GM18502 (cell line): ENCODE measurements at regions not wholly inside any gene's neighbourhood (a gene's known extent, or its start where the extent isn't known, plus 50 kb on each side); places are given as distances from the start of the nearest gene placed in this dataset.
A peak's percentile ranks its signal among the peaks of the same experiment; 100 is the strongest.
"Not testable (repeated sequence)": the region's sequence is repeated elsewhere in the genome, so short reads cannot be mapped to it uniquely, and the experiment has no call there.

Experiments used
- ATAC-seq: cut with Tn5 transposase; IDR thresholded peaks from one replicate; pipeline ENCODE4 v1.9.1; 2021; ENCODE audit warnings: mild to moderate bottlenecking; ENCODE audit not compliant: unreplicated experiment, poor library complexity

DNA sequence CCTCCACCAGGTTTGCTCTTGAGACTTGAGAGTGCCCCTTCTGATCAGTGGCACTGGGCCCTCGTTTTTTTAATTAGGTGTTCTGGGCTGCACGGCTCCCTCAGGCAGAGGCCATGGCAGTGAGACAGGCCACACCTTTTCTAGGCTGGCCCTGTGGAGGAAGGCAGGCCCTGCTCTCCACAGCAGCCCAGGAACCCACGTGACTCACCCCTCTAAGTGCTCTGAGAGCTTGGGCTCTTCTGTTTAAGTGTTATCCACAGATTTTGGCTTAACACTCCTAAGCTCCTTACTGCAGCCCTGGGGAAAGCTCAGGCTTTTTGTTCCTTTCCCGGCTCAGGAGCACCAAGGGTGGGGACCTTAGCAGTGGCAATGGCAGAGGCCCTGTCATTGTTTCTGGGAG, 463.2 kb upstream of the GBE1 start:
- ATAC-seq, result no peak

- ATAC-seq, result no peak
These were observed 461.0 kb upstream of the GBE1 start for GRCh38 chr3:82222401-82222800.

- ATAC-seq, result no peak
These were observed 456.1 kb upstream of the GBE1 start for GRCh38 chr3:82217571-82217970.

DNA sequence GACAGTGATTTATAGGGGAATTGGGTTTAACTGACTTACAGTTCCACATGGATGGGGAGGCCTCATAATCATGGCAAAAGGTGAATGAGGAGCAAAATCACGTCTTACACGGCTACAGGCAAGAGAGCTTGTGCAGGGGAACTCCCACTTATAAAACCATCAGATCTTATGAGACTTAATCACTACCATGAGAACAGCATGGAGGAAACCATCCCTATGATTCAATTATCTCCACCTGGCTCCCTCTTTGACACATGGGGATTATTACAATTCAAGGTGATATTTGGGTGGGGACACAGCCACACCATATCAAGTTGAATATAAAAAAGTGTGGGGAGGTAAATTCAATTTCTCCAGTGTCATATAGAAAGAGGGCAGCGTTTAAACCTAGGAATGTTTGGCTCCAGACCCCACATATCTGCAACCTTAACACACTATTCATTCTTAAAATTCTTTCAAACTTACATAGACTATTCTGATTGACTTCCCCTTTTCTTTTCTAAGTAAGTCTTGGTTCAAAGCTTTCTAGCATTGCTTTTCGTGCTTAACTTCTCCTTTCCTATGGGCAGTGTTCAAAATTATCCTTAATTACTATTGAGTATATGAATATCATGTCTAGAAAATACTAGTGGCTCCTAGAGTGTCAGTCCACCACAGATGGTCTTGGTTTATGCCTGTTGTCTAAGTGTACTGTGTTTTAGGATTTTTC, 446.7 kb upstream of the GBE1 start:
- ATAC-seq, result no peak

DNA sequence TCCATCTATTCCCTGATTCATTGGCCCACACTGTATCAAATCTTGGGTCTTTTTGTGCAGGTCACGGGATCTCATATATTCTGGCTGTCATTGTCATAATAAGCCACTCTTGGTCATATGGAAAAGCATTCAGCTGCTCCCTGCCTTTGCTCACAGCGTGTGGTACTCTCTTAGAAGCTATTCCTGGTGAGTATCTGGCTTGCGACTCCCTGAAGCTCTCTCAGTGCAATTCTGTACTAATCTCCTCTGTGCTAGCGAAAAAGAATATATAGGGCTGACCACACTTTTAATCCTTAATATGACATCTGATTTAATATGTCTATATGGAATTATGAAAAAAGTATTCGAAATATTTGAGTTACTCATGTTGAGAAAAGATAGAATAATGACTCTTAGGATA, 440.8 kb upstream of the GBE1 start:
- no peak for ATAC-seq

DNA sequence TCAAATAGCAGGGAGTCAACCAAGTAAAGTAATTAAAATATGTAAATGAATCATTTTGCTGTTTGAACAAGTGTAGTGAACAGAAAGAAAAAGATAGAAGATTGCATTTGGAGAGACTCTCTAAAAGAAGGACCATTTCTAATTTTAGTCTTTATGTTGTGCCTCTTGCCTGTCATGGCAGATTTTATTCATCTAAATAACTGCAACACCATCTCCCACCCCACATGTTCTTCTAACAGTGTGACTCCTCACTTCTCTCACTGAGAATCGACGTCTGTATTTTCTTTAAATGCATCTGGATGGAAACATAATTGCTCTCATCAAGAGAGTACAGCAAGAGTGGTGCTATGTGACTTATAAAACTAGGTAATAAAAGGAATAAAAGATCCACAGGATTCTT, 439.9 kb upstream of the GBE1 start:
- no peak for ATAC-seq

DNA sequence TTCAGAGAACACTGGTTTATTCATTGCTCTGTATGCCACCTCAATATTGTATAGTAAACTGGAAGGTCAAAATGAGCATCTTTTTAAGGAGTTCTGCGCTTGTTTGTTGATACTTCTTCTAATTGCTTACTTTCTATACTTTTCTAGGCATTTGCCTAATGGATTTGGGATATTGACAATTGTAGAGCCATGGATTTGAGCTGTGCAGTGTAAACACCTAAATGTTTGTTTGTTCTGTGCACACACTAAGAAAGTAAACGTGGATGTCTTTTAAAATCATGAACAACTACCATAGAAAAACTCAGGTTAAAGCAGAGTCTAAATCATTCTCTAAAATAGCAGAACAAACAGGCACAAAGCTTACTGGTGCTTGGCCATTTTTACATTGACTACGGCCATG, 436.6 kb upstream of the GBE1 start:
- no peak for ATAC-seq

DNA sequence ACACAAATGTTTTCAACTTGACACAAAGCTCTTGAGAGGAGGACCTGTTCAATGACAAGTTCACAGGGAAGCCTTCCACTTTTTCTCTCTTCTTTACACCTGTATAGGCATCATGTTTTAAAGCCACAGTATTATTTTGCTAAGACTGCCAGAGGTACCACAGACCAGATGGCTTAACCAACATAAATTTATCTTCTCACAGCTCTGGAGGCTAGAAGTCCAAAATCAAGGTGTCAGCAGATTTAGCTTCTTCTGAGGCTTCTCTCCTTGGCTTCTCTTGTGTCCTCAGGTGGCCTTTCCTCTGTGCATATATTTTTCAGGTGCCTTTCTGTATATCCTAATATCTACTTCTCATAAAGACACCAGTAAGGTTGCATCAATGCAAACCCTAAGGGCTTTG, 435.2 kb upstream of the GBE1 start:
- ATAC-seq, result no peak

- no peak for ATAC-seq
These were observed 433.4 kb upstream of the GBE1 start for GRCh38 chr3:82194870-82195269.

DNA sequence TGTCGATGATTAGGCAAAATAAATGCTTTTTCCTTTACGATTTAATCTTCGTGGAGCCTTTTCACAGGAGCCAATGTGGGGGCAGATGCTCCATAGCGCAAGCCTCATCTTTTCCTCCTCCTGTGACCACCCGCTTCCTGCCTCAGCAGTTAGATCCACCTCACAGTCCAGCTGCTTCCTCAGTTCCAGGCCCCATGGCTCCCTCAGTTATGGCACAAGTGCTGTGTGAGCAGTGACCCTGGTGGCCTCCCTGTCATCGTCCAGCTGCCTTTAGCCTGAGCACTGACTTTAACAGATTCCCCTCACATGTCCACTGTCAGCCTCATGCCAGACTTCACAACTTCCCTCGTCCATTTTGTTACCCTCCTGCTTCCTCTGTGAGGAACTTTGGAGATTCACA, 424.6 kb upstream of the GBE1 start:
- no peak for ATAC-seq

DNA sequence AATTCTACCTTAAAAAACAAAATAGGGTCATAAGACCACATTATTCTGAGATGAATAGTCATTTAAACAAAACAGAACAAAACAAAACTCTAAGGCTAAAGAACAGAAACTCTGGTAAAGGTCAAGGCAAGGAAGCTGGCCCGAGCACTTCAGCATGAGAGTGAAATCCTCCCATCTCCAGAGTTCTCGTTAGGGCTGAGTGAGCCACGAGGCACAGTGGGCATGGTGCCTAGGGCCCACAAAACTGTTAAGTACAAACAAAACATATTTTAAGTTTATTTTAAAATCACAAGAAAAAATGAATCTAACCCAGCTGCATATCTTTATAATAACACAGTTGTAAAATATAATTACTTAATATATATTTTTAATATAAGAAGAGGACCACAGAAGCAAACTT, 417.8 kb upstream of the GBE1 start:
- no peak for ATAC-seq

GRCh38 chr3:82178291-82178690, 416.8 kb upstream of the GBE1 start:
- no peak for ATAC-seq

DNA sequence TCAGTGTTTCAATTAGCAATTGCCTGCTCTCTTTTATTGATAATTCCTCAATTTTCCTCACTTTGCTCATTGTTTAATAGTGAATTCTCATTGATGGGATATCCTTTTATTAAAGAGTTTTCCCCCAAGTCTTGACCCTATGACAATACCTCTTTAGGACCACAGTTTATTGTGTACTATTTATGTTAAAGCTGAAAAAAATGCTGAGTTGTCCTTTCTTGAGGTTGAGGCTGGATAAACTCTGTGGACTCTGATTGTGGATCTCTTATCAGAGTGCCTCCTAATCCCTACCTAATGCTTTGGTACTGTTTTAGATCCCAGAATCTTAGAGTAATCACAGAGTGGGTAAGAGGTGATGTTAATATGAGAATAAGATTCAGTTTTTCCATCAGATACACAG, 416.3 kb upstream of the GBE1 start:
- ATAC-seq, result no peak

DNA sequence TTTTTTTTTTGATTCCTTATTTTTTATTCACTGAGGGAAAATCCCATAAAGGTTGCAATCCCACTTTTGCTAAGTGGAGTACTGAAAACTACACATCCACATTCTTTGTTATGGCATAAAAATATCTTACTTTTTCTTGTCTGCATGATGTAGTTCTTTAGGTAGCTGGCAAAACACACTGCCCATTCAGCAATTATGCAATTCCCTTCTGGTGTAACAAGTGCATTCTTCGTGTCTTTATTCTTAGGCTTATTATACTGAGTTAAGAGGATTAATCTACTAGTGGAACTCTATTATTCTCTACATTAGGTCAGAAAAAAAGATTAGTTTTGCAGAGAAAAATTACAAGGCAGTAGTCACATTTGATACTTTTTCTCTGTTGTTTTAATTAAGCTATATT, 403.8 kb upstream of the GBE1 start:
- ATAC-seq, result no peak

DNA sequence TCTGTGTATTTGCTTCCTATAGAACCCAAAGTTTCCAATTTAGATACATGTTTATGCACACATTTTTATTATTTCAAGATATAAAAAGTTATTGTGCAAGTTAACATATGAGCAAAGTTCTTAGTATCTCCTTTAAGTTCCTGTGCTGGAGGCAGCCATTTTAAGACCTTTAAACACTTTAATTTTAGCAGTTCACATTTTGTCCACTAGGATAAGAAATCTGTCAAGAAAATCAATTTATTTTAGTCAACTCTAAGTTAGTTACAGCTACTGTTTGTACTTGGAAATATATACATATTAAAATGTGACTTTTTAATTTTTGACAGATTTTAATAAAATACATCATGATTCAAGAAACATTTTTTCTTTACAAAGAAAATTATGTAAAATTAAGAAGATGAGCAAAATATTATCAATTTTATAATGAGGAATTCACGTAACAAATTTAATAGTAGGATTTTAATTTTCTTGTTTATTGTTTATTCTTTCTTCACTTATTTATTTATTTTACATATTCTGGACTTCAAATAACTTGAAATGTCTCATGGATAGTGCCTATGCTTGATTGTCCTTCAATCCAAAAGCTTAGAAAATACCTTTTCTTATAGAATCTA, 402.6 kb upstream of the GBE1 start:
- ATAC-seq, result peak; percentile 65

- ATAC-seq, result no peak
These were observed 396.5 kb upstream of the GBE1 start for GRCh38 chr3:82157952-82158351.

- ATAC-seq, result not testable (repeated sequence)
These were observed 392.4 kb upstream of the GBE1 start for GRCh38 chr3:82153892-82154291.

DNA sequence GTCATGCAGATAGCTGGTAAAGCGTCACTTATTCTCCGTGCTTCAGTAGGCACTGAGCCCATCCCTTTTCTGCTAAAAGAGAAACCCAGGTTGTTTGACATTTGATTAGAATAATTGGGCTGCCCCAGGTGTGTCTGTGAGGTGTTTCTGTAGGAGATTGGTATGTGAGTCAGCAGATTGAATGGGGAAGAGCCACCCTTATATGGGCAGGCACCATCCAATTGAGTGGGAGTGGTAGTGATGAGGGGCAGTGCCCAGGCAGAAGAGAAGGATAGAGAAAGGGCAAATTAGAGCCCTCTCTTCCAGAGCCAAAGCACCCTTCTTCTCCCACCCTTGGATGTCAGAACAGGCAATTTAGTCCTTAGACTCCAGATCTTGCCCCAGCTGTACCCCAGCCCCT, 384.3 kb upstream of the GBE1 start:
- ATAC-seq, result no peak

DNA sequence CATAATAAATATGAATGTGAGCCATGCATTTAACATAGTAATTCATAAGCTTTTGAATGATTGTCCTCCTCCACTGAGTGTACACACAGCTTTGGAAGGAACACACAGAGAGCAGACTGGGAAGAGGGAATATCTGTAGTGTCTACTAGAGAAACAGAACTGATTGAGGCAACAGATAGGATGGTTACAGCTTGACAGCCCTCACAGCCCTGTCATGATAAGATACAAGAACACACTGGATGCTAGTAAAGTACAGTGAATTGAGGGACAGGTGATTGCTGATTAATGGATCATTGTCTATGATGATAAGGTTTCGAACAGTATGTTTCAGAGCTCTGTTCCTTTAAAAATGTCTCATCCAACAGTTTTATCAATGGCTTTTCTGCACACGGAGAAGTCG, 383.4 kb upstream of the GBE1 start:
- no peak for ATAC-seq

- no peak for ATAC-seq
These were observed 382.4 kb upstream of the GBE1 start for GRCh38 chr3:82143661-82144412.

- no peak for ATAC-seq
These were observed 380.1 kb upstream of the GBE1 start for GRCh38 chr3:82141592-82141991.

GRCh38 chr3:82137861-82138260, 376.4 kb upstream of the GBE1 start:
- no peak for ATAC-seq
